ENCODE measurements at regions not wholly inside any gene's neighbourhood (a gene's known extent, or its start where the extent isn't known, plus 50 kb on each side); places are given as distances from the start of the nearest gene placed in this dataset.

- no peak for TF ChIP-seq ZNF331 (CRISPR knock-in tag; IDR thresholded peaks at IDR 0.05; ENCODE audit: low read depth)
- no peak for TF ChIP-seq EZH2phosphoT487 (IDR thresholded peaks at IDR 0.05; ENCODE audit: unreplicated experiment)
- no peak for TF ChIP-seq NANOG (IDR thresholded peaks at IDR 0.05; ENCODE audit: borderline replicate concordance)
- TF ChIP-seq STAT1 (IDR thresholded peaks at IDR 0.05; ENCODE audit: unreplicated experiment): no peak
- TF ChIP-seq JUNB (IDR thresholded peaks at IDR 0.05; ENCODE audit: unreplicated experiment): no peak
Observed at GRCh38 chr4:153997516-153997915, 208.6 kb upstream of the SFRP2 start (continued).

DNA sequence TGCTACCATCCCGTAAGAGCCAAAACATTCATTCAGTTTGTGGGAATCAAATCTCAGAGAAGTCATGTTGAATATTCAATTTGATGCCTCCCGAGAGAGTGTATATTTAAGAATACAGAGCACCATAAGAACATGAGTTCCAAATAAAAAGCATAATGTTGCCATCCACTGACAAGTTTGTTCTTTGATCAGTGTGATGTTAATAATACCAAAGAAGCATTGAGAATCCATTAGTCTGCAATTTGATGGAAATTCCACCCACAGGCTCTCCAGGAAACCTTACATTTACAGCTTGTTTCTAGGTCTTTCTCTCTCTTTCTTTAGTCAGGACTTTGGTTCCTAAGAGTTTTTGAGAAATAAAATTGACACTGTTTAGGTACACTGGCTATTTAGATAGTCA, 200.6 kb upstream of the SFRP2 start:
- Histone ChIP-seq H3K4me3 (no peak overlapping the region), H3F3A (replicated peaks; ENCODE audit: low read depth) (no peaks in the 10 kb centered on the region), H3K36me3 (ENCODE audit: insufficient read depth) (no peaks in the 10 kb centered on the region), H4K20me1 (replicated peaks; ENCODE audit: insufficient read depth) (no peaks in the 10 kb centered on the region), H2AFZ (no peak overlapping the region), H3K9me2 (ENCODE audit: insufficient read depth) (0 out of 2 replicates have a peak, but pooled peaks cover 6% of the 10 kb centered on the region), H3K27me3 (ENCODE audit: insufficient read depth) (no peaks in the 10 kb centered on the region), H3K27ac (ENCODE audit: low read depth) (no peak overlapping the region), H3K4me1 (ENCODE audit: insufficient read depth) (no peaks in the 10 kb centered on the region), H3K4me2 (no peak overlapping the region), H3K79me2 (replicated peaks; ENCODE audit: insufficient read depth) (no peaks in the 10 kb centered on the region)
- Mint-ChIP-seq H3K4me1 (no peaks in the 10 kb centered on the region), H3K27me3 (ENCODE audit: insufficient read depth, low read depth, poor library complexity) (peaks cover 3% of the 10 kb centered on the region), H3K4me3 (no peak overlapping the region), H3K9me3 (no peaks in the 10 kb centered on the region; the same call in 2 of the 3 replicates), H3K36me3 (ENCODE audit: low read depth) (peaks cover 4% of the 10 kb centered on the region; the same call in 1 of the 3 replicates), H3K27ac (no peak overlapping the region)
- DNase-seq (ENCODE audit: low spot score) (no peak), ATAC-seq (no peak)
- TF ChIP-seq ZNF114 (CRISPR knock-in tag; IDR thresholded peaks at IDR 0.05): no peak

- Histone ChIP-seq H3F3A (replicated peaks; ENCODE audit: low read depth) (no peaks in the 10 kb centered on the region), H3K79me2 (replicated peaks; ENCODE audit: insufficient read depth) (no peaks in the 10 kb centered on the region), H3K27me3 (ENCODE audit: insufficient read depth) (no peaks in the 10 kb centered on the region), H3K27ac (ENCODE audit: low read depth) (no peak overlapping the region), H3K4me2 (no peak overlapping the region), H2AFZ (no peak overlapping the region), H3K36me3 (ENCODE audit: insufficient read depth) (no peaks in the 10 kb centered on the region), H4K20me1 (replicated peaks; ENCODE audit: insufficient read depth) (no peaks in the 10 kb centered on the region), H3K4me3 (no peak overlapping the region), H3K4me1 (ENCODE audit: insufficient read depth) (no peaks in the 10 kb centered on the region), H3K9me2 (ENCODE audit: insufficient read depth) (0 out of 2 replicates have a peak, but pooled peaks cover 6% of the 10 kb centered on the region)
- H3K27ac Mint-ChIP-seq: no peak overlapping the region
- no peaks in the 10 kb centered on the region; the same call in 1 of the 3 replicates for H3K9me3 Mint-ChIP-seq
- peaks cover 6% of the 10 kb centered on the region; the same call in 1 of the 3 replicates for H3K36me3 Mint-ChIP-seq (ENCODE audit: low read depth)
- H3K4me1 Mint-ChIP-seq: no peaks in the 10 kb centered on the region
- H3K4me3 Mint-ChIP-seq: no peak overlapping the region
- TF ChIP-seq EZH2 (IDR thresholded peaks at IDR 0.05; ENCODE audit: low read depth, unreplicated experiment): no peak
- TF ChIP-seq, protein P1, sequence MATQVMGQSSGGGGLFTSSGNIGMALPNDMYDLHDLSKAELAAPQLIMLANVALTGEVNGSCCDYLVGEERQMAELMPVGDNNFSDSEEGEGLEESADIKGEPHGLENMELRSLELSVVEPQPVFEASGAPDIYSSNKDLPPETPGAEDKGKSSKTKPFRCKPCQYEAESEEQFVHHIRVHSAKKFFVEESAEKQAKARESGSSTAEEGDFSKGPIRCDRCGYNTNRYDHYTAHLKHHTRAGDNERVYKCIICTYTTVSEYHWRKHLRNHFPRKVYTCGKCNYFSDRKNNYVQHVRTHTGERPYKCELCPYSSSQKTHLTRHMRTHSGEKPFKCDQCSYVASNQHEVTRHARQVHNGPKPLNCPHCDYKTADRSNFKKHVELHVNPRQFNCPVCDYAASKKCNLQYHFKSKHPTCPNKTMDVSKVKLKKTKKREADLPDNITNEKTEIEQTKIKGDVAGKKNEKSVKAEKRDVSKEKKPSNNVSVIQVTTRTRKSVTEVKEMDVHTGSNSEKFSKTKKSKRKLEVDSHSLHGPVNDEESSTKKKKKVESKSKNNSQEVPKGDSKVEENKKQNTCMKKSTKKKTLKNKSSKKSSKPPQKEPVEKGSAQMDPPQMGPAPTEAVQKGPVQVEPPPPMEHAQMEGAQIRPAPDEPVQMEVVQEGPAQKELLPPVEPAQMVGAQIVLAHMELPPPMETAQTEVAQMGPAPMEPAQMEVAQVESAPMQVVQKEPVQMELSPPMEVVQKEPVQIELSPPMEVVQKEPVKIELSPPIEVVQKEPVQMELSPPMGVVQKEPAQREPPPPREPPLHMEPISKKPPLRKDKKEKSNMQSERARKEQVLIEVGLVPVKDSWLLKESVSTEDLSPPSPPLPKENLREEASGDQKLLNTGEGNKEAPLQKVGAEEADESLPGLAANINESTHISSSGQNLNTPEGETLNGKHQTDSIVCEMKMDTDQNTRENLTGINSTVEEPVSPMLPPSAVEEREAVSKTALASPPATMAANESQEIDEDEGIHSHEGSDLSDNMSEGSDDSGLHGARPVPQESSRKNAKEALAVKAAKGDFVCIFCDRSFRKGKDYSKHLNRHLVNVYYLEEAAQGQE (IDR thresholded peaks at IDR 0.05; ENCODE audit: unreplicated experiment): no peak
- no peak for TF ChIP-seq ZNF114 (CRISPR knock-in tag; IDR thresholded peaks at IDR 0.05)
- TF ChIP-seq ZNF331 (CRISPR knock-in tag; IDR thresholded peaks at IDR 0.05; ENCODE audit: low read depth): no peak
- TF ChIP-seq POLR2AphosphoS5 (IDR thresholded peaks at IDR 0.05; ENCODE audit: low read depth): no peak
- TF ChIP-seq STAT1 (IDR thresholded peaks at IDR 0.05; ENCODE audit: unreplicated experiment): no peak
- TF ChIP-seq EZH2phosphoT487 (IDR thresholded peaks at IDR 0.05; ENCODE audit: unreplicated experiment): no peak
- no peak for TF ChIP-seq CTCF (conservative IDR thresholded peaks at IDR 0.05; ENCODE audit: low read depth in 2 of 2)
- no peak for TF ChIP-seq NANOG (IDR thresholded peaks at IDR 0.05; ENCODE audit: borderline replicate concordance)
- TF ChIP-seq JUNB (IDR thresholded peaks at IDR 0.05; ENCODE audit: unreplicated experiment): no peak
- TF ChIP-seq, protein P2, sequence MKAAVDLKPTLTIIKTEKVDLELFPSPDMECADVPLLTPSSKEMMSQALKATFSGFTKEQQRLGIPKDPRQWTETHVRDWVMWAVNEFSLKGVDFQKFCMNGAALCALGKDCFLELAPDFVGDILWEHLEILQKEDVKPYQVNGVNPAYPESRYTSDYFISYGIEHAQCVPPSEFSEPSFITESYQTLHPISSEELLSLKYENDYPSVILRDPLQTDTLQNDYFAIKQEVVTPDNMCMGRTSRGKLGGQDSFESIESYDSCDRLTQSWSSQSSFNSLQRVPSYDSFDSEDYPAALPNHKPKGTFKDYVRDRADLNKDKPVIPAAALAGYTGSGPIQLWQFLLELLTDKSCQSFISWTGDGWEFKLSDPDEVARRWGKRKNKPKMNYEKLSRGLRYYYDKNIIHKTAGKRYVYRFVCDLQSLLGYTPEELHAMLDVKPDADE (IDR thresholded peaks at IDR 0.05): no peak
- ATAC-seq: no peak
- no peak for DNase-seq (ENCODE audit: low spot score)
- peaks cover 3% of the 10 kb centered on the region for H3K27me3 Mint-ChIP-seq (ENCODE audit: insufficient read depth, low read depth, poor library complexity)
Observed at GRCh38 chr4:153988492-153989363, 199.8 kb upstream of the SFRP2 start.
